ENCODE measurements at regions not wholly inside any gene's neighbourhood (a gene's known extent, or its start where the extent isn't known, plus 50 kb on each side); places are given as distances from the start of the nearest gene placed in this dataset.
"Not testable (repeated sequence)": the region's sequence is repeated elsewhere in the genome, so short reads cannot be mapped to it uniquely, and the experiment has no call there.

GRCh38 chr7:76839214-76839613 lies 192.9 kb downstream of the SPDYE17 start:
- TF ChIP-seq ZNF121 (CRISPR knock-in tag; IDR thresholded peaks at IDR 0.05); CTCF (IDR thresholded peaks at IDR 0.05); SMAD3 (CRISPR knock-in tag; IDR thresholded peaks at IDR 0.05; ENCODE audit: borderline replicate concordance); IRF2 (CRISPR knock-in tag; IDR thresholded peaks at IDR 0.05; ENCODE audit: borderline replicate concordance, low read depth); USF1 (CRISPR knock-in tag; IDR thresholded peaks at IDR 0.05); ATF1 (CRISPR knock-in tag; IDR thresholded peaks at IDR 0.05); ZNF263 (CRISPR knock-in tag; IDR thresholded peaks at IDR 0.05; ENCODE audit: low read depth): not testable (repeated sequence)
- TF ChIP-seq, protein P1, sequence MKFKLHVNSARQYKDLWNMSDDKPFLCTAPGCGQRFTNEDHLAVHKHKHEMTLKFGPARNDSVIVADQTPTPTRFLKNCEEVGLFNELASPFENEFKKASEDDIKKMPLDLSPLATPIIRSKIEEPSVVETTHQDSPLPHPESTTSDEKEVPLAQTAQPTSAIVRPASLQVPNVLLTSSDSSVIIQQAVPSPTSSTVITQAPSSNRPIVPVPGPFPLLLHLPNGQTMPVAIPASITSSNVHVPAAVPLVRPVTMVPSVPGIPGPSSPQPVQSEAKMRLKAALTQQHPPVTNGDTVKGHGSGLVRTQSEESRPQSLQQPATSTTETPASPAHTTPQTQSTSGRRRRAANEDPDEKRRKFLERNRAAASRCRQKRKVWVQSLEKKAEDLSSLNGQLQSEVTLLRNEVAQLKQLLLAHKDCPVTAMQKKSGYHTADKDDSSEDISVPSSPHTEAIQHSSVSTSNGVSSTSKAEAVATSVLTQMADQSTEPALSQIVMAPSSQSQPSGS (CRISPR knock-in tag; IDR thresholded peaks at IDR 0.05; ENCODE audit: borderline replicate concordance, low read depth), result not testable (repeated sequence)

Measured in WTC11 (cell line).